ENCODE measurements at regions not wholly inside any gene's neighbourhood (a gene's known extent, or its start where the extent isn't known, plus 50 kb on each side); places are given as distances from the start of the nearest gene placed in this dataset.

DNA sequence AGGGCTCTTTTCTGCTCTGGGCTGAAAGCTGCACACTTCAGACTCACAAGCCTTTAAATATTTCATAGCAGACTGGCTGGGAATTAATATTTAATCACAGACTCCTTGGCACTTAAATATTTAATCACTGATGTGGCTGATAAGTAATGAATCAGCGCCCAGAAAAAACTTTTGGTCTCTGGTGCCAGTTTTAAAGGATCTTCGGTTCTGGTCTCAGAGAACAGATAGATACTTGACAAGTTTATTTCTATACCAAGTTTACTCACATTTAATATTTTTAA, 201.2 kb downstream of the MYCN start:
- TF ChIP-seq CTCF (IDR thresholded peaks at IDR 0.05; ENCODE audit: low read length) (no peak), EZH2 (IDR thresholded peaks at IDR 0.05; ENCODE audit: borderline replicate concordance, low read length) (no peak)
